Muscle layer of colon (tissue), 2 donors: ENCODE measurements at regions not wholly inside any gene's neighbourhood (a gene's known extent, or its start where the extent isn't known, plus 50 kb on each side); places are given as distances from the start of the nearest gene placed in this dataset.

Source experiments
- H3K27ac ChIP-seq: one replicate; pipeline ENCODE4 v1.7.0; 2013; ENCODE audit warnings: low read depth, mild to moderate bottlenecking, low read length, moderate library complexity
- H3K27me3 ChIP-seq, 2 donors: one replicate each; pipeline ENCODE4 v1.7.0; 2013; ENCODE audit warnings: low read length in 2 of 2, mild to moderate bottlenecking in 2 of 2; ENCODE audit not compliant: insufficient read depth in 2 of 2, control insufficient read depth in 1 of 2
- H3K36me3 ChIP-seq: one replicate; pipeline ENCODE4 v1.7.0; 2013; ENCODE audit warnings: mild to moderate bottlenecking, low read length; ENCODE audit not compliant: insufficient read depth
- H3K4me1 ChIP-seq: one replicate; pipeline ENCODE4 v1.7.0; 2013; ENCODE audit warnings: mild to moderate bottlenecking, low read length; ENCODE audit not compliant: insufficient read depth
- H3K4me3 ChIP-seq, 2 donors: one replicate each; pipeline ENCODE4 v1.7.0; 2013; ENCODE audit warnings: low read length in 2 of 2, low read depth in 1 of 2, mild to moderate bottlenecking in 1 of 2, moderate library complexity in 1 of 2
- H3K9ac ChIP-seq: one replicate; pipeline ENCODE4 v1.7.0; 2013; ENCODE audit warnings: low read length
- H3K9me3 ChIP-seq: one replicate; pipeline ENCODE4 v1.7.0; 2013; ENCODE audit warnings: mild to moderate bottlenecking, low read length
- donor health status: abdominal sarcoma.
- donor health status: Adenocarcinoma of cecum.

DNA sequence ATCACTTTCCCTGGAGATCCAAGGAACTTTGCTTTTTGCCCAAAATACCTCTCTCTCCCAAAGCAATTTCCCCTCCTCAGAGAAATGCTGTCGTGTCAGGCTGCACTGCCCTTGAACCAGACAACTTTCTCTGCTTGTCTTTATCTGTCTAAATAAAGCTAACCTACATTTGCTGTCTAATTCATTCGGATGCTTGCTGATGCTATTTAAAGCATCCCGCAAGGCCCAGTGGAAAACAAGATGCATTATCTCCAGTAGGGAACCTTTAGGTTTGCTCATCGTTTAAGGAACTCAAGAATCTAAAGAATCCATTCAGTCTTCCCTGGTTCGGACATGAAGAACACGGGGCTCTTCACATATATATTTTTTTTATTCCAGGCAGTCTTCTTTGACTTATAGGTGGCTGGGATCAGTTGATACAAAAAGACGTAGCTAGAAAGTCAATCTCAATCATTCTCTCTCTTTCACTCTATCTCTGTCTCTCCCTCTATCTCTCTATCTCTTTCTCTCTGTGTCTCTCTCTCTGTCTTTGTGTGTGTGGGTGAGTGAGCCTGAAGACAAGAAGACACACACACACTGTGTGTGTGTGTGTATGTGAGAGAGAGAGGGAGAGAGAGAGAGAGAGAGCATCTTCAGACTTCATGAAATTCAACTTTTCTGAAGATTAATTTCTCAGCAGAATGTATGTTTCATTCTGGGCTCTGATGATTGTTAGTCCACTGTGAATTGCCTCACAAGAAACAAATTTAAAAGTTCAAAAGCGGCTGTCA is 92.8 kb upstream of the MKLN1 start:
- Histone ChIP-seq H3K9ac (no peak overlapping the region), H3K9me3 (no peaks in the 10 kb centered on the region), H3K27me3 (no peaks in the 10 kb centered on the region), H3K36me3 (no peaks in the 10 kb centered on the region), H3K4me1 (peaks cover 12% of the 10 kb centered on the region), H3K27ac (no peak overlapping the region), H3K4me3 (no peak overlapping the region)

- Histone ChIP-seq H3K36me3 (no peaks in the 10 kb centered on the region), H3K4me1 (peaks cover 12% of the 10 kb centered on the region), H3K27me3 (no peaks in the 10 kb centered on the region), H3K4me3 (no peak overlapping the region), H3K9ac (no peak overlapping the region), H3K27ac (no peak overlapping the region), H3K9me3 (no peaks in the 10 kb centered on the region)
Observed at GRCh38 chr7:131235489-131236317, 92.0 kb upstream of the MKLN1 start.

DNA sequence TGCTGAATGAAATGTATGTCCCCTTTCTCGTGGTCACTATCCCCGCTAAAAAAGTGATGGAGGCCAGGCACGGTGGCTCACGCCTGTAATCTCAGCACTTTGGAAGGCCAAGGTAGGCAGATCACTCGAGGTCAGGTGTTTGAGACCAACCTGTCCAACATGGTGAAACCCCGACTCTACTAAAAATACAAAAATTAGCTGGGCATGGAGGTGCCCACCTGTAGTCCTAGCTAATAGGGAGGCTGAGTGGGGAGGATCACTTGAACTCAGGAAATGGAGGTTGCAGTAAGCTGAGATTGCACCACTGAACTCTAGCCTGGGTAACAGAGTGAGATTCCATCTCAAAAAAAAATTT is 91.4 kb upstream of the MKLN1 start:
- Histone ChIP-seq H3K27ac (no peak overlapping the region), H3K9ac (no peak overlapping the region), H3K9me3 (no peaks in the 10 kb centered on the region), H3K4me1 (peaks cover 12% of the 10 kb centered on the region), H3K36me3 (no peaks in the 10 kb centered on the region), H3K27me3 (no peaks in the 10 kb centered on the region), H3K4me3 (no peak overlapping the region)

GRCh38 chr7:131238347-131238931 is 89.2 kb upstream of the MKLN1 start:
- H3K27ac ChIP-seq: no peak overlapping the region
- no peaks in the 10 kb centered on the region for H3K36me3 ChIP-seq
- no peak overlapping the region for H3K9ac ChIP-seq
- no peaks in the 10 kb centered on the region for H3K27me3 ChIP-seq
- peaks cover 12% of the 10 kb centered on the region for H3K4me1 ChIP-seq
- H3K4me3 ChIP-seq: no peak overlapping the region
- H3K9me3 ChIP-seq: no peaks in the 10 kb centered on the region

DNA sequence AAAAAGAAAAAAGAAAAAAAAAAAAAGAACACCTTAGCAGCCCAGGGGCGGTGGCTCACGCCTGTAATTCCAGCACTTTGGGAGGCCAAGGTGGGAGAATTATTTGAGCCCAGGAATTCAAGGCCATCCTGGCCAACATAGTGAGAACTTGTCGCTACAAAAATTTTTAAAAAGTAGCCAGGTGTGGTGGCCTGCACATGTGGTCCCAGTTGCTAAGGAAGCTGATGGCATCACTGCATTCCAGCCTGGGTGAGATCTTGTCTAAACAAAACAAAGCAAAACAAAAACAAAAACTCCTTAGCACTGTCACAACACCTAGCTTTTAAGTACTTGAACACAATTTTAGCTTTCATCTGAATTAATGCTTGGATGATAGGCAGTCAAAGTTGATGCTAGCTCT is 86.3 kb upstream of the MKLN1 start:
- no peak overlapping the region for H3K27ac ChIP-seq
- H3K9me3 ChIP-seq: no peaks in the 10 kb centered on the region
- no peak overlapping the region for H3K4me3 ChIP-seq
- no peaks in the 10 kb centered on the region for H3K4me1 ChIP-seq
- H3K36me3 ChIP-seq: no peaks in the 10 kb centered on the region
- no peaks in the 10 kb centered on the region for H3K27me3 ChIP-seq
- no peak overlapping the region for H3K9ac ChIP-seq

GRCh38 chr7:131242123-131242650 is 85.5 kb upstream of the MKLN1 start:
- no peak overlapping the region for H3K27ac ChIP-seq
- H3K4me3 ChIP-seq: no peak overlapping the region
- H3K27me3 ChIP-seq: no peaks in the 10 kb centered on the region
- no peaks in the 10 kb centered on the region for H3K9me3 ChIP-seq
- no peak overlapping the region for H3K9ac ChIP-seq
- H3K36me3 ChIP-seq: no peaks in the 10 kb centered on the region
- H3K4me1 ChIP-seq: no peaks in the 10 kb centered on the region

- H3K36me3 ChIP-seq: no peaks in the 10 kb centered on the region
- no peak overlapping the region for H3K27ac ChIP-seq
Observed at GRCh38 chr7:131244259-131244852, 83.3 kb upstream of the MKLN1 start.

GRCh38 chr7:131249003-131249402 is 78.7 kb upstream of the MKLN1 start:
- H3K27ac ChIP-seq: no peak overlapping the region

More at GRCh38 chr7:131244259-131244852, 83.3 kb upstream of the MKLN1 start:
- H3K9me3 ChIP-seq: no peaks in the 10 kb centered on the region
- no peak overlapping the region for H3K4me3 ChIP-seq
- H3K9ac ChIP-seq: no peak overlapping the region
- no peaks in the 10 kb centered on the region for H3K27me3 ChIP-seq
- H3K4me1 ChIP-seq: no peaks in the 10 kb centered on the region

GRCh38 chr7:131249483-131249882 is 78.2 kb upstream of the MKLN1 start:
- Histone ChIP-seq H3K9me3 (no peaks in the 10 kb centered on the region), H3K4me1 (no peaks in the 10 kb centered on the region), H3K36me3 (no peaks in the 10 kb centered on the region), H3K27me3 (peaks cover 0 to 5% of the 10 kb centered on the region in 2 donors), H3K4me3 (no peak overlapping the region), H3K27ac (no peak overlapping the region), H3K9ac (no peak overlapping the region)

More at GRCh38 chr7:131249003-131249402, 78.7 kb upstream of the MKLN1 start:
- H3K4me3 ChIP-seq: no peak overlapping the region
- H3K27me3 ChIP-seq: peaks cover 0 to 5% of the 10 kb centered on the region in 2 donors
- no peak overlapping the region for H3K9ac ChIP-seq
- no peaks in the 10 kb centered on the region for H3K36me3 ChIP-seq
- no peaks in the 10 kb centered on the region for H3K9me3 ChIP-seq
- H3K4me1 ChIP-seq: no peaks in the 10 kb centered on the region

GRCh38 chr7:131250331-131250730 is 77.3 kb upstream of the MKLN1 start:
- H3K9me3 ChIP-seq: no peaks in the 10 kb centered on the region
- peaks cover 0 to 5% of the 10 kb centered on the region in 2 donors for H3K27me3 ChIP-seq
- H3K9ac ChIP-seq: no peak overlapping the region
- no peak overlapping the region for H3K27ac ChIP-seq
- H3K36me3 ChIP-seq: no peaks in the 10 kb centered on the region
- H3K4me1 ChIP-seq: no peaks in the 10 kb centered on the region
- H3K4me3 ChIP-seq: no peak overlapping the region

DNA sequence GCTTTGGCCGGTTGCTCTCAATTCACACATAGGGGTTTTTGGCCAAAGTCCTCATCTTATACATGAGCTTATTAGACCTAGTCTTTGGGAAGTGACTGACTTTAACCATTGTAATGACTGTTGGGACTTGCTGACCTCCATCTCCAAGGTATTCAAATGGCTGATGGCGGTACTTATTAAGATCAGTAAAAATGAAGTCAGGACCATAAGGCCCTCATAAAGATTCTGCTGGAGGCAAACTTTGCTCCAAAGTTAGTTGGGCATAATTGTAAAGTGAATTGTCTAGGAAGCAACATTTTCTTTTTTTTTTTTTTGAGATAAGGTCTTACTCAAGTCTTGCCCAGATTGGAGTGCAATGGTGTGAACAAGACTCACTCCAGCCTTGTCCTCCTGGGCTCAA is 76.3 kb upstream of the MKLN1 start:
- no peaks in the 10 kb centered on the region for H3K36me3 ChIP-seq
- no peak overlapping the region for H3K4me3 ChIP-seq
- no peak overlapping the region for H3K9ac ChIP-seq
- peaks cover 0 to 5% of the 10 kb centered on the region in 2 donors for H3K27me3 ChIP-seq
- no peaks in the 10 kb centered on the region for H3K4me1 ChIP-seq
- H3K9me3 ChIP-seq: no peaks in the 10 kb centered on the region
- H3K27ac ChIP-seq: no peak overlapping the region
